Epithelial cell of proximal tubule (primary cell): ENCODE measurements at regions not wholly inside any gene's neighbourhood (a gene's known extent, or its start where the extent isn't known, plus 50 kb on each side); places are given as distances from the start of the nearest gene placed in this dataset.

ENCODE experiments used
- DNase-seq: peaks from one replicate; pipeline ENCODE4 v3.0.0-alpha.2; 2011; ENCODE audit warnings: low read depth
- H3K4me3 ChIP-seq: 2 replicates; pipeline ENCODE4 v1.5.1; 2011; ENCODE audit warnings: low read depth, mild to moderate bottlenecking, low read length
- CTCF ChIP-seq: conservative IDR thresholded peaks from 2 replicates; pipeline ENCODE4 v1.5.1; 2012; ENCODE audit warnings: low read depth, mild to moderate bottlenecking, low read length

- no peak overlapping the region for H3K4me3 ChIP-seq
- DNase-seq = no peak
- no peak for TF ChIP-seq CTCF
Observed at GRCh38 chr1:55812281-55812680, 597.1 kb upstream of the USP24 start.

- H3K4me3 ChIP-seq = no peak overlapping the region
- no peak for DNase-seq
- no peak for TF ChIP-seq CTCF
Observed at GRCh38 chr1:55808263-55808662, 593.1 kb upstream of the USP24 start.

GRCh38 chr1:55803429-55803828 is 588.3 kb upstream of the USP24 start:
- H3K4me3 ChIP-seq = no peak overlapping the region
- TF ChIP-seq CTCF = no peak
- no peak for DNase-seq

- no peak overlapping the region for H3K4me3 ChIP-seq
- DNase-seq = no peak
- no peak for TF ChIP-seq CTCF
Observed at GRCh38 chr1:55801481-55801880, 586.3 kb upstream of the USP24 start.

- TF ChIP-seq CTCF = no peak
- no peak for DNase-seq
- H3K4me3 ChIP-seq = no peak overlapping the region
Observed at GRCh38 chr1:55800503-55800902, 585.3 kb upstream of the USP24 start.

GRCh38 chr1:55793856-55794255 is 578.7 kb upstream of the USP24 start:
- no peak for DNase-seq
- no peak overlapping the region for H3K4me3 ChIP-seq
- no peak for TF ChIP-seq CTCF

GRCh38 chr1:55792870-55793269 is 577.7 kb upstream of the USP24 start:
- TF ChIP-seq CTCF = no peak
- DNase-seq = no peak
- no peak overlapping the region for H3K4me3 ChIP-seq
